ENCODE measurements at regions not wholly inside any gene's neighbourhood (a gene's known extent, or its start where the extent isn't known, plus 50 kb on each side); places are given as distances from the start of the nearest gene placed in this dataset.

GRCh38 chr2:199590321-199591203 is 132.8 kb upstream of the SATB2 start:
- Mint-ChIP-seq H3K36me3 (ENCODE audit: low read depth) (no peaks in the 10 kb centered on the region), H3K4me1 (no peaks in the 10 kb centered on the region), H3K27me3 (no peaks in the 10 kb centered on the region), H3K9me3 (no peaks in the 10 kb centered on the region), H3K27ac (no peak overlapping the region), H3K4me3 (no peak overlapping the region)
- POLR2A ChIA-PET, result no interaction called here
- CTCF ChIA-PET, result no interaction called here
- intact Hi-C loops (cut with micrococcal nuclease), result no loop called here
- no peak for TF ChIP-seq CTCF (IDR thresholded peaks at IDR 0.05)
- no peak for DNase-seq
- ATAC-seq (ENCODE audit: low read depth), result no peak

GRCh38 chr2:199589306-199589705 is 131.6 kb upstream of the SATB2 start:
- no peak for TF ChIP-seq CTCF (IDR thresholded peaks at IDR 0.05)
- Mint-ChIP-seq H3K36me3 (ENCODE audit: low read depth) (no peaks in the 10 kb centered on the region), H3K4me1 (no peaks in the 10 kb centered on the region), H3K9me3 (no peaks in the 10 kb centered on the region), H3K27me3 (no peaks in the 10 kb centered on the region), H3K4me3 (no peak overlapping the region), H3K27ac (no peak overlapping the region)
- ChIA-PET CTCF (no interaction called here), POLR2A (no interaction called here)
- DNase-seq (no peak), ATAC-seq (ENCODE audit: low read depth) (no peak)
- intact Hi-C loops (cut with micrococcal nuclease), result no loop called here

- no peaks in the 10 kb centered on the region for H3K36me3 Mint-ChIP-seq (ENCODE audit: low read depth)
- intact Hi-C loops (cut with micrococcal nuclease), result no loop called here
- ChIA-PET POLR2A (no interaction called here), CTCF (no interaction called here)
- ATAC-seq (ENCODE audit: low read depth) (no peak), DNase-seq (no peak)
- no peak overlapping the region for H3K27ac Mint-ChIP-seq
- no peaks in the 10 kb centered on the region for H3K9me3 Mint-ChIP-seq
- no peaks in the 10 kb centered on the region for H3K27me3 Mint-ChIP-seq
- H3K4me3 Mint-ChIP-seq, result no peak overlapping the region
- no peaks in the 10 kb centered on the region for H3K4me1 Mint-ChIP-seq
- TF ChIP-seq CTCF (IDR thresholded peaks at IDR 0.05), result no peak
Observed at GRCh38 chr2:199588054-199588453, 130.3 kb upstream of the SATB2 start.

GRCh38 chr2:199586646-199587045 is 128.9 kb upstream of the SATB2 start:
- H3K27ac Mint-ChIP-seq, result no peak overlapping the region

GRCh38 chr2:199583676-199584075 is 125.9 kb upstream of the SATB2 start:
- no peak overlapping the region for H3K27ac Mint-ChIP-seq
- intact Hi-C loops (cut with micrococcal nuclease), result no loop called here
- no peak for ATAC-seq (ENCODE audit: low read depth)
- POLR2A ChIA-PET, result no interaction called here
- H3K9me3 Mint-ChIP-seq, result no peaks in the 10 kb centered on the region
- TF ChIP-seq CTCF (IDR thresholded peaks at IDR 0.05), result no peak
- no peak overlapping the region for H3K4me3 Mint-ChIP-seq
- CTCF ChIA-PET, result no interaction called here
- H3K27me3 Mint-ChIP-seq, result no peaks in the 10 kb centered on the region
- H3K4me1 Mint-ChIP-seq, result no peaks in the 10 kb centered on the region
- DNase-seq, result no peak
- H3K36me3 Mint-ChIP-seq (ENCODE audit: low read depth), result no peaks in the 10 kb centered on the region

More at GRCh38 chr2:199586646-199587045, 128.9 kb upstream of the SATB2 start:
- no peaks in the 10 kb centered on the region for H3K27me3 Mint-ChIP-seq
- TF ChIP-seq CTCF (IDR thresholded peaks at IDR 0.05), result no peak
- ATAC-seq (ENCODE audit: low read depth) (no peak), DNase-seq (no peak)
- H3K4me3 Mint-ChIP-seq, result no peak overlapping the region
- intact Hi-C loops (cut with micrococcal nuclease), result no loop called here
- no peaks in the 10 kb centered on the region for H3K4me1 Mint-ChIP-seq
- no peaks in the 10 kb centered on the region for H3K36me3 Mint-ChIP-seq (ENCODE audit: low read depth)
- H3K9me3 Mint-ChIP-seq, result no peaks in the 10 kb centered on the region
- POLR2A ChIA-PET, result no interaction called here
- CTCF ChIA-PET, result no interaction called here

Data from activated B cell treated with CpG ODN at 0.5 μM for 24 hours (primary cell).